ENCODE measurements at regions not wholly inside any gene's neighbourhood (a gene's known extent, or its start where the extent isn't known, plus 50 kb on each side); places are given as distances from the start of the nearest gene placed in this dataset.
"Not testable (repeated sequence)": the region's sequence is repeated elsewhere in the genome, so short reads cannot be mapped to it uniquely, and the experiment has no call there.

GRCh38 chr2:194095359-194095758 is 1561.7 kb upstream of the SLC39A10 start:
- H3K4me3 ChIP-seq = no peak overlapping the region
- H3K27ac ChIP-seq = no peak overlapping the region
- no peaks in the 10 kb centered on the region for H3K27me3 ChIP-seq (replicated peaks)
- no peaks in the 10 kb centered on the region for H3K36me3 ChIP-seq
- DNase-seq (ENCODE audit: low read depth in 1 of 2, low spot score in 2 of 2) = no peak
- H3K9me3 ChIP-seq (replicated peaks) = 0 out of 2 replicates have a peak, but pooled peaks cover 2% of the 10 kb centered on the region
- H3K4me1 ChIP-seq (replicated peaks) = no peaks in the 10 kb centered on the region

GRCh38 chr2:194090251-194090905 is 1566.6 kb upstream of the SLC39A10 start:
- Histone ChIP-seq H3K4me3 (no peak overlapping the region), H3K9me3 (replicated peaks) (0 out of 2 replicates have a peak, but pooled peaks cover 4% of the 10 kb centered on the region), H3K27me3 (replicated peaks) (no peaks in the 10 kb centered on the region), H3K4me1 (replicated peaks) (no peaks in the 10 kb centered on the region), H3K36me3 (no peaks in the 10 kb centered on the region), H3K27ac (no peak overlapping the region)
- no peak for DNase-seq (ENCODE audit: low read depth in 1 of 2, low spot score in 2 of 2)

- Histone ChIP-seq H3K4me3 (no peak overlapping the region), H3K27ac (no peak overlapping the region), H3K4me1 (replicated peaks) (no peaks in the 10 kb centered on the region), H3K9me3 (replicated peaks) (0 out of 2 replicates have a peak, but pooled peaks cover 4% of the 10 kb centered on the region), H3K27me3 (replicated peaks) (no peaks in the 10 kb centered on the region), H3K36me3 (no peaks in the 10 kb centered on the region)
- no peak for DNase-seq (ENCODE audit: low read depth in 1 of 2, low spot score in 2 of 2)
Measured at GRCh38 chr2:194087089-194087958, 1569.7 kb upstream of the SLC39A10 start.

- 0 out of 2 replicates have a peak, but pooled peaks cover 4% of the 10 kb centered on the region for H3K9me3 ChIP-seq (replicated peaks)
- H3K4me3 ChIP-seq = no peak overlapping the region
- no peak for DNase-seq (ENCODE audit: low read depth in 1 of 2, low spot score in 2 of 2)
- H3K27ac ChIP-seq = no peak overlapping the region
- no peaks in the 10 kb centered on the region for H3K4me1 ChIP-seq (replicated peaks)
- H3K27me3 ChIP-seq (replicated peaks) = no peaks in the 10 kb centered on the region
- H3K36me3 ChIP-seq = no peaks in the 10 kb centered on the region
Measured at GRCh38 chr2:194086129-194086528, 1570.9 kb upstream of the SLC39A10 start.

- H3K9me3 ChIP-seq (replicated peaks) = 0 out of 2 replicates have a peak, but pooled peaks cover 5% of the 10 kb centered on the region
- no peaks in the 10 kb centered on the region for H3K36me3 ChIP-seq
- DNase-seq (ENCODE audit: low read depth in 1 of 2, low spot score in 2 of 2) = no peak
- H3K27ac ChIP-seq = no peak overlapping the region
- no peaks in the 10 kb centered on the region for H3K27me3 ChIP-seq (replicated peaks)
- no peaks in the 10 kb centered on the region for H3K4me1 ChIP-seq (replicated peaks)
- H3K4me3 ChIP-seq = no peak overlapping the region
Measured at GRCh38 chr2:194079989-194080388, 1577.0 kb upstream of the SLC39A10 start.

- Histone ChIP-seq H3K9me3 (replicated peaks) (0 out of 2 replicates have a peak, but pooled peaks cover 5% of the 10 kb centered on the region), H3K27me3 (replicated peaks) (no peaks in the 10 kb centered on the region), H3K36me3 (no peaks in the 10 kb centered on the region), H3K4me3 (no peak overlapping the region), H3K4me1 (replicated peaks) (no peaks in the 10 kb centered on the region), H3K27ac (no peak overlapping the region)
- DNase-seq (ENCODE audit: low read depth in 1 of 2, low spot score in 2 of 2) = no peak
Measured at GRCh38 chr2:194077366-194077765, 1579.7 kb upstream of the SLC39A10 start.

- Histone ChIP-seq H3K27me3 (replicated peaks) (no peaks in the 10 kb centered on the region), H3K27ac (no peak overlapping the region), H3K4me3 (no peak overlapping the region), H3K9me3 (replicated peaks) (no peaks in the 10 kb centered on the region), H3K4me1 (replicated peaks) (no peaks in the 10 kb centered on the region), H3K36me3 (no peaks in the 10 kb centered on the region)
- no peak for DNase-seq (ENCODE audit: low read depth in 1 of 2, low spot score in 2 of 2)
Measured at GRCh38 chr2:194062401-194062800, 1594.6 kb upstream of the SLC39A10 start.

GRCh38 chr2:194060269-194060668 is 1596.8 kb upstream of the SLC39A10 start:
- H3K27me3 ChIP-seq (replicated peaks) = no peaks in the 10 kb centered on the region
- no peak overlapping the region for H3K27ac ChIP-seq
- no peak overlapping the region for H3K4me3 ChIP-seq
- no peaks in the 10 kb centered on the region for H3K36me3 ChIP-seq
- H3K9me3 ChIP-seq (replicated peaks) = no peaks in the 10 kb centered on the region
- no peak for DNase-seq (ENCODE audit: low read depth in 1 of 2, low spot score in 2 of 2)
- no peaks in the 10 kb centered on the region for H3K4me1 ChIP-seq (replicated peaks)

- Histone ChIP-seq H3K4me3 (no peak overlapping the region), H3K27ac (no peak overlapping the region), H3K36me3 (no peaks in the 10 kb centered on the region), H3K4me1 (replicated peaks) (no peaks in the 10 kb centered on the region), H3K27me3 (replicated peaks) (no peaks in the 10 kb centered on the region), H3K9me3 (replicated peaks) (no peaks in the 10 kb centered on the region)
- DNase-seq (ENCODE audit: low read depth in 1 of 2, low spot score in 2 of 2) = no peak
Measured at GRCh38 chr2:194054313-194054712, 1602.7 kb upstream of the SLC39A10 start.

- no peak for DNase-seq (ENCODE audit: low read depth in 1 of 2, low spot score in 2 of 2)
- Histone ChIP-seq H3K4me3 (no peak overlapping the region), H3K27ac (no peak overlapping the region), H3K9me3 (replicated peaks) (0 out of 2 replicates have a peak, but pooled peaks cover 2% of the 10 kb centered on the region), H3K27me3 (replicated peaks) (no peaks in the 10 kb centered on the region), H3K4me1 (replicated peaks) (no peaks in the 10 kb centered on the region), H3K36me3 (no peaks in the 10 kb centered on the region)
Measured at GRCh38 chr2:194044321-194044720, 1612.7 kb upstream of the SLC39A10 start.

- H3K27me3 ChIP-seq (replicated peaks); DNase-seq (ENCODE audit: low read depth in 1 of 2, low spot score in 2 of 2); H3K4me3 ChIP-seq; H3K27ac ChIP-seq; H3K4me1 ChIP-seq (replicated peaks); H3K9me3 ChIP-seq (replicated peaks); H3K36me3 ChIP-seq: not testable (repeated sequence)
Measured at GRCh38 chr2:194021130-194021529, 1635.9 kb upstream of the SLC39A10 start.

GRCh38 chr2:194020155-194020554 is 1636.9 kb upstream of the SLC39A10 start:
- no peaks in the 10 kb centered on the region for H3K36me3 ChIP-seq
- H3K4me1 ChIP-seq (replicated peaks) = no peaks in the 10 kb centered on the region
- DNase-seq (ENCODE audit: low read depth in 1 of 2, low spot score in 2 of 2) = no peak
- H3K27me3 ChIP-seq (replicated peaks) = no peaks in the 10 kb centered on the region
- no peak overlapping the region for H3K27ac ChIP-seq
- H3K4me3 ChIP-seq = no peak overlapping the region
- H3K9me3 ChIP-seq (replicated peaks) = no peaks in the 10 kb centered on the region

GRCh38 chr2:194015751-194016150 is 1641.3 kb upstream of the SLC39A10 start:
- Histone ChIP-seq H3K36me3 (no peaks in the 10 kb centered on the region), H3K27me3 (replicated peaks) (no peaks in the 10 kb centered on the region), H3K4me3 (no peak overlapping the region), H3K27ac (no peak overlapping the region), H3K9me3 (replicated peaks) (no peaks in the 10 kb centered on the region), H3K4me1 (replicated peaks) (no peaks in the 10 kb centered on the region)
- DNase-seq (ENCODE audit: low read depth in 1 of 2, low spot score in 2 of 2) = no peak

GRCh38 chr2:194014639-194015038 is 1642.4 kb upstream of the SLC39A10 start:
- Histone ChIP-seq H3K36me3 (no peaks in the 10 kb centered on the region), H3K4me3 (no peak overlapping the region), H3K4me1 (replicated peaks) (no peaks in the 10 kb centered on the region), H3K27me3 (replicated peaks) (no peaks in the 10 kb centered on the region), H3K9me3 (replicated peaks) (no peaks in the 10 kb centered on the region), H3K27ac (no peak overlapping the region)
- DNase-seq (ENCODE audit: low read depth in 1 of 2, low spot score in 2 of 2) = no peak

Data from SJSA1 (cell line).